ENCODE measurements at regions not wholly inside any gene's neighbourhood (a gene's known extent, or its start where the extent isn't known, plus 50 kb on each side); places are given as distances from the start of the nearest gene placed in this dataset.

DNA sequence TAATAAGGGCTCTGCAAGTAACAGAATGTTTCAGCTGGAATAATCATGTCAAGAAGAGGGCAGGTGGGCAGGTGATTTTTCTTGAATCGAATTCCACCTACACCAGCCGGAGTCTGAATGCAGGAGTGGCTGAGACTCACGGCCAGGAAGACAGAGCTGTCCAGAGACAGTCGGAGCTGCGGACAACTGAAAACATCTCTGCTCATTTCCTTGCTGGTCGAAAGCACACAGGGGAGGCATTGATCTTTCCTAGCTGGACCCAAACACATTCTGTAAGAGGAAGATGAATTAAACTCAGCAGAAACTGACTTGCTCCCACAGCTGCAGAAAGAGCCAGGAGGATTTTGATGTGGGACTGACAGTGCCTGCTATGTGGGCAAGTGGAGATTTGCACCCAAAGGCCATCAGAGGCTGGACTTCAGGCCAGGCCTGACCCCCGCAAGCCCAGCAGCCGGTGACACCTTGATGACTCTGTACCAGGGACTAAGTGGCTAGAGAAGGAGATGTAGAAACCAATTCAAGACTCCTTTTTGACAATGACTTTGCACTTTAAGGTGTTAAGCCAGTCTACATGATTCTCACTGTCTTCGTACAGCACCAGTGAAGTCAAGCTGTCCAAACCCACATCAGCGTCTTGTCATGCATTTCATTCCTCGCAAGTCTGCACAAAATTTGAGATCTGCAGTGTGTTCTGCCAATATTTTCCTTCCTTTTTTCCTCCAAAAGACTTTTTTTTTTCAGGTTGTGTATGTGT lies 169.4 kb downstream of the TEX36 start:
- DNase-seq = no peak

DNA sequence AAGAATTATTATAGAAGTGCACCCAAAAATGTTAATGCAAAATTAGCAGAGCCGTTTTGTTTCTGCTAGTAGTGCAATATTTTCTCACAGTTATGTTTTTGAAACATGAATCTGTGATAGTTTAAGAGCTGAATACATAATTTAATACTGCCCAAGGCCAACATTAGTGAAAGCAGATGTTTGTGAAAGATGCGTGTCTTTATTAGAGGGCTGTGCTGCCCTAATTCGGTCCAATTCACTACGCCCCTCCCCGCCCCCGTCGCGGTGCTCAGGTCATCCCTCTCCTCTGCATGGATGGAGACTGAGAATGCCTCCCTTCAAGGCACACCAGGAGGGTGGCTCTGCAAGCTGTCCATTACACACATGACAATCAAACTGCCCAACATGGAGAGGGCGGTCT lies 172.0 kb downstream of the TEX36 start:
- no peak for DNase-seq

DNA sequence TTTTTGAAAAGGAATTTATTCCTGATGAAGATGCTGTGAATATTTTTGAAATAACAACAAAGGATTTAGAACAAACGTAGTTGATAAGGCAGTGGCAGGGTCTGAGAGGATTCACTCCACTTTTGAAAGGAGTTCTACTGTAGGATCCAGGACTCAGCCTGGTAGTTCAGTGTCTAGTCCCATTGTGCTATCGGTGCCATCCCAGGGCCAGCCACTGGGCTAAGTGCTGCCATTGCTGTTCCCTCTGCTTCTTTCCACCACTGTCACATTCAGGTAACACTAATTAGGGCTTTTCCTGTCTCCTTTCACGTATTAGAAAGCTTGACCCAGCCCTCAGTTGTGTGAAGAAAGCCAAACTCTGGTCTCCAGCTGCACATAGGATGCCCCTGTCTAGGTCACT lies 177.3 kb downstream of the TEX36 start:
- DNase-seq = no peak

DNA sequence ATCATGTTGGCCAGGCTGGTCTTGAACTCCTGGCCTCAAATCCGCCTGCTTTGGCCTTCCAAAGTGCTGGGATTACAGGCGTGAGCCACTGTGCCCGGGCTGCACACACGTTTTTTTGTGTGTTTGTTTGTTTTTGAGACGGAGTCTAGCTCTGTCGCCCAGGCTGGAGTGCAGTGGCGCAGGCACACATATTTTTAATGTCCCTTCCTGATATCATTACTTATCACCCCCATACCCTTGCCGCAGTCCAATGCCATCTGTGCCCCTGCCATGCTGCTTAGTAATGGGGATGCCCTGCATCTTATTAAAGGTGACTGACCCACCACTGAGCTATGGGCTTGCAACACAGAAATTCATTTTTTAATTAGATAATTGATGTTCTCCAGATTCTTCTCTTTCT lies 180.7 kb downstream of the TEX36 start:
- DNase-seq = no peak

DNA sequence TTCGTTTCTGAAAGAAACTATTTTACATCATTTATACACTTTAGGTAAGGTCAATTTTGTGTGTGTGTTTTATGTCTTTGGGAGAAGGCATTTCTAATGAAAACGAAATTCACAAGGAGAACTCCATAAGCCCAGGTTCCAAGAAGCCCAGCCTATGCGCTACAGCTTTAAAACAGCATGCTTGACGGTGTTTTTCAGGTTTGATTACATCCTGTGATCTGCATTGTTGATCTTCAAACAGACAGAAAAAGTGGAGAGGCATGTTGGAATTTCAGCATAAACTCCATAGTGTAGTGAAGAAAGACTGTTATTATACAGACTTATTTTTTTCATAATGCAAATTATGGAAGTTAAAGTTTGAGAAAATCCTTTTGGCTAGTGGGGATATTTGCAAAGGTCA lies 187.6 kb downstream of the TEX36 start:
- no peak for DNase-seq

DNA sequence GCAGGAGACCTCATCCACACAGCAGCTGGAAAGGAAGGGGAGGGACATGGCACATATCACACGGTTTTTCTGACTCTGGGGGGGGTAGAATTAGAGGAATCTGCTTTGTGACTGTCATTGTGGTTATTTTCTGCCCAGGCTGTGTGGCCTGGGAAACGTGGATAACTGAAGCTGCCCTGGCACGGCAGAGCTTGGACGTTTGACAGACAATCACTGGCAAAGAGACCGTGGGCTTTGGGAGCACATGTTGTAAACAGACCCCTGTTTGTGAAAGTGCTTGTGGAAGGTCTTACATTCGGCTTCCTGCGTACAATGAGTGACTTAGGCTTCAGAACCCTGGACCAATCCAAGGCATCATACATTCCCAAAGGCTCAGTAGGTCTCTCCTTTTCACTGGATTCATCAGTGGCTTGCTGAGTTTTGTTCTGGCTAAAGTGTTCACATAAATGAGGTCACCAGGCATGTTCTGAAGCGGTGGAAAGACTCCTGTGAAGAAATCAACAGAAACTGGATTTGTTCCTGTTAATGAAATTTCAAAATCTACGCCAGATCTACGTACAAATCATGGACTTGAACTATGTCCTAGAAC lies 188.2 kb downstream of the TEX36 start:
- no peak for DNase-seq

DNA sequence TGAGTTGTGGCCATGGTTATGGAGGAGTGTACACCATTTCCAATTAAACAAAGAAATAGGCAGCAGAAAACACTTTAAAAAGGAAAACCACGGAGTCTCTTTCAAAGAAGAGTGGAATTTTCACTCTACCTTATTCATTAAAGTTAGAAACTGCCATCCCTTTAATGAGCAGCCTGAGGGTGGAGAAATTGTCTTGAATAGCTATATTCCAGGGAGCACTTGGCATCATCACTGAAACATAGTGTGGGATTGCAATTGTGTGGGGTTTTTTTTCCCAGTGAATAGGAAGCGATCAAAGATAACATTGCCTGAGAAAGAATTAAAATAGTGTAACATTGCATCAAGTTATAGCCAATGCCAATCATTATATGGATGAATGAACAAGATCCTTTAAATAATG lies 191.6 kb downstream of the TEX36 start:
- DNase-seq = no peak

DNA sequence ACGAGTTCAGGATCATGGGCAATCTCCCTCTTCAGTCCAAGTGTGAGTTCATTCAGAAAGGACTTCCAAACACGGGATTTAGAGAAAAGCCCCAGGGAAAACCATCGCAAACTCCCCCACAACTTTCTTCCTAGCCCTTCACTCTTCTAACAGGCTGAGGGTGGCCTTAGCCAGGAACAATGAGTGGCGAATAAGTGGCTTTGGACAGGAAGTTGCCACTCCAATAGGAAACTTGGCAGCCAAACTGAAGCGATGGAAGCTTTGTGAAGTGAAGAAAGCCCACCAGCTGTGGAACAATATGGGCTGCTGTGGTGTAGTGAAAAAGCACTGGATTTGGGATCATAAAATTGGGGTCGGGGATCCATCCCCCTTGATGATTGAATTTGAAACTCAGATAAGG lies 193.2 kb downstream of the TEX36 start:
- DNase-seq = no peak

DNA sequence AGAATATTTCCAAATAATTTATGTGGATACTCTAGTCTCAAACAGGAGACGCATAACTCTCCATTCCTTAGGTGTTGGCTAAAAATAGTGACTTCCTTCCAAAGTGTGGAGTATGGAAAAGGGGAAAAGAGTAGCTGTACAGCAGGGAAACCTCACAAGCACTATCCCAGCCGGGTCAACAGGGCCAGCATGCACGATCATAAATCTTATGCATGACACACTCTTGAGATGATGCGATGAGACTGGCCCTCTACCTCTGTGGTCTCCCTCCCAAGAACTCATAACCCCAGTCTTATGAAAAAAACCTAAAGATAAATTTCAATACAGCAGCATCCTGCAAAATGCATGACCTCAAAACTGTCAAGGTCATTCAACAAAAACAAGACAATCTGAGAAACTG lies 197.3 kb downstream of the TEX36 start:
- DNase-seq = no peak

DNA sequence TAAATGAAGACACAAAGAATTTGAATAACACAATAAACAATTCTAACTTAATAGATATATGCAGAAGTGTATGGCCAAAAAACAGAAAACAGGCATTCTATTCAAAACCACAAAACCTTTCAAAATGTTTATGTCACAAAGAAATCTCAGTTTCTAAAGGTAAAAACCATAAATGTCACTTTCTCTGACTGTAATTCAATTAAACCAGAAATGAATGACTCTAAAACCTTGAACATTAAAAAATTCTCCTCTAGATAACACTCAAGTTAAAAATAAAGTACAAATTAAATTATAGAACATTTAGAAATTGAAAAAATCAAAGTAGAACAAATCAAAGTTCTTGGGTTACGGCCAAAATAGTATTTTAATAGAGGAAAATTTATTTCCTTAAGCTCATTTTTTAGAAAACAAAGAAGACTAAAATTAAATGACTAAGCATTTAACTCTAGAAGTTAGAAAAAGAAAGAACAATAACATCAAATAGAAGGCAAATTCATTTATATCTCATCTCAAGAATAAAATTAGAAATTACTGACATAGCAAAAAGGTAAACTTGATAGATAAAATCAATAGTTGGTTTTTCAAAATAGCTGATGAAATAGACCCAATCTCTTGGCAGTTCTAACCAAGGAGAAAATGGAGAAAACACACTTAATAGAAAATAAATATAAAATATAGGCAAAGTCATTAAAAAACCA lies 198.8 kb downstream of the TEX36 start:
- DNase-seq = no peak

DNA sequence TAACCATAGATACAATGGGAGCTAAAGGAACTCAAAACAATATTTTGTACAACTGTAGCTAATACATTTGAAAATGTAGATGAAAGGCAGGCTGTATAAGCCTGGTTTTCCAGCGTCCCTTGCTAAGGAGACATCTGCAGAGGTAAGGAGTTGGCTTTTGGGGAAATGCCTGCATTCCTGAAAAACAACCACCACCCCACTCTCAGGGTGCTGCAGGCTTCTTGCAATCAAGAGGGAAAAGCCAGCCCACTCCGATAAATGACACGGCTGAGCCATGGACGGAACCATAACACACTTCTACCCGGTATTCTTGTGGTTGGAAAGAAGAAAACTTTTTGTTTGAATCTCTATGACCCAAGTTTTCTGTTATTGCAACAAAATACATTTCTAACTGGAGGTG lies 200.3 kb downstream of the TEX36 start:
- no peak for DNase-seq

DNA sequence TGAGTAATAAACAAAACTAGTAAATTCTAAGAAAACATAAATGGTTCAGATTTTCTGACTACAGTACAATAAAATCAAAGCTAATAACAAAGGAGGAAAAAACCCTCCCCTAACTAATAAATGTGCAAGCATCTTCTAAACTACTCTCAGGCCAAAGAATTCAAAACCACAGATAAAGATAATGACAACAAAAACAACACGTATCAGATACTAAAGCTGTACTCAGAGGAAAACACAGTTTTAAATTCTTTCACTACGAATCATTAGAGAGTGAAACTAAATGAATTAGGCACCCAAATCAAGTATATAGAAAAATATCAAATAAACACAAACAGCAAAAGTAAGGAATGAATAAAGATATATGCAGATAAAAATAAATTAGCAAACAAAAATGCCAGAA lies 200.9 kb downstream of the TEX36 start:
- DNase-seq = no peak

DNA sequence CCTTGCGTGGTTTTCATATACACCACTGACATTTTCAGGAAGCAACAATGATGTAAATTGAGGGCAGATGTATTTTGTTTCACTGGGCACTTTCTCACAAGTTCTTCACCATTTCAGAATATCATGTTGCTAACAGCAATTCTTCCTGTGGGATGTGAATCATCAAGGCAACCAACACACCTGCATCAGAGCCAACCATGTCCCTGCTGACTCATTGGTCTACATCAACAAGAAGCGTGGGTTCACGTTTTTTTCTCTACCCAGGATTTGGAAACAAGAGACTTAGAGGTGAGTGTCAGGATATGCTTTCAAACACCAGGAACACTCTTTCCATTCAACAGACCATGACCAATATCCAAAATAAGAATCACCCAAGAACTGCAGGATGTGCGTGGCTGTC lies 203.9 kb downstream of the TEX36 start:
- no peak for DNase-seq

DNA sequence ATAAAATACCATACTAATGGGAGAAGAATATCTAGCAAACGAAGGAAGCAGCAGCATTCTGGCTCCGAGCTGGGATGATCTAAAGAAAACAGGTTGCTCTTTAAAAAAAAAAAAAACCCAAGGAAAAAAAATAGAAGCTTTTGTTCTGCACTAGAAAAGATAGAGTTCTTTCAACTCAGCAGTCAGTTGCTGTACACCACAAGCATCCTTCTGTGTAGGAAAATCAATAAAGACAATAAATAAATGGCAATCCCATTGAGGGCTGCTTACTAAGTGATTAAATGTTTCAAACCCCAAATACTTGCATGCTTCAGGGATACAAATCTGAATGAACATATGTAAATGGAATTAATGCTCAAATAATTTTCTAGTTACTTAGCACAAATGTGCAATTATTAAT lies 207.1 kb downstream of the TEX36 start:
- DNase-seq = no peak

DNA sequence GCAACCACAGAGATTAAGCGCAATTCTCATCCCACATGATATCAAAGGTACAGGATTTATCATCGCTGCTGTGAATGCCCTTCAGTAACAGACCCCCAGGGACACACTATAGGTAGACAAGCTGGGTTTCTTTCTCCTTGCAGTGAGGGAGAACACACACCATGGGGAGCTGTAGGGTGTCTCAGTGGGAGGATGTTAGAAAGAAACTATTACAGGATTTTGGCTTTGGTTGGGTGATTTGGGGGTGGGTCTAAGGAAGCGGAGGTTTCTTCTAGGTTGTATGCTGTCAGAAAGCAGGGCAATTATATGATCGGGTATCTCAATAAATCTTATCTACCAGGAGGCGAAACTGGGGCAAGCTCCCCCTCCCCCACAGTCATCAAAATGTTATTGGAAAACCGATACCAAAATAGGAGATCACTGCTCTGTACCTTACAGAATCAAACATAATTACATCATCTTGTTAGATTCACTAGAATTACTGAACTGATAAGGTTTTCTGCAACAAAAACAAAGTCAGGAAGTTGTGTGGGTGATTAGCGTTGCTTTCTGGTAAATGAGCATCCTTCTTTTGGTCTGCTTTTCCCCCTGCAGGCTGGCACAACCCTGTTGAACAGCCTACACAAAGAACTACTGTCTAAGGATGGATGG lies 209.7 kb downstream of the TEX36 start:
- DNase-seq = no peak

DNA sequence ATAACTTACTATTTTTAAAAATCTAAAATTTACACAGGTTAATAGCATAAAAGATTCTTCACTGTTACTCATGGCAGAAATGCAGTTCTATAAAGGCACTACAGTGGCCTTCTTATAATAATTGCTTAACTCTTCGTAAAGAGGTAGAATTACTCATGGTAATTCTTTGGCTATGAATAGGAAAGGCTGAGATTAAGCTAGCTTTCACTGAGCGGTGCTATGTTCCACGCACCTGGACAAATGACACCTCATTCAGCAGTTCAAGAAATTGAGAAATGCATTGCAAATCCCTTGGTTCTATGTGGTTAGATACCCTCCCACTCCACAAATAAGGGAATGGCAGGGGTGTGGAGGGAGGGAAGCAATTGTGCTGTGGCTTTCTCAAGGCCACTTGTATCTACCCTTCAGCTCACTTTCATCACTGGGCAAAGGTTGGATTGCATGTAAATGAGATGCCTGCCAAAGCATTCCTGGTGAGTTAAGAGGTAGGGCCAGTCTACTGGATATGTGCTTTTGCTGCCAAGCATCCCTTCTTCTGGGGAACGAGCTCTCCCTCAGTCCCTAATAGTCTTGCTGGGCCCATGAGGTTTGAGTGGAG lies 210.9 kb downstream of the TEX36 start:
- DNase-seq = no peak

DNA sequence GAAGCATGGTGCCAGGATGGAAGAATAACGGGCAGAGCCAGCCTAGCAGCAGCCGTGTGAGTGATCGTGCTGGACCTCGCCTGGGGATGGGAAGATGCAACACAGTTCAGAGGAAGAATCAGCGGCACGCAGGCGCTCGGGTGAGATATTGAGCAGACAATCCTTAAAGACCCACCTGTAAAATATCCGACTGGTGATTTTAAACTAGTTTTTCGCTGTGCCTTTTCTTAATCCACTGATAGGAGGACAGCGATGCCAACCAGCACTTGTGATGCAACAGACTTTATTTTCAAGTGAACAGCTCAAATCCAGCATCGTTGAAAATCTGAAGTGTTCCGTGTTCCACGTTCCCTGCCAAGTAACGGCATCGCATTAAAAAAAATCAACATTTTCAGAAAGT lies 214.7 kb downstream of the TEX36 start:
- no peak for DNase-seq

DNA sequence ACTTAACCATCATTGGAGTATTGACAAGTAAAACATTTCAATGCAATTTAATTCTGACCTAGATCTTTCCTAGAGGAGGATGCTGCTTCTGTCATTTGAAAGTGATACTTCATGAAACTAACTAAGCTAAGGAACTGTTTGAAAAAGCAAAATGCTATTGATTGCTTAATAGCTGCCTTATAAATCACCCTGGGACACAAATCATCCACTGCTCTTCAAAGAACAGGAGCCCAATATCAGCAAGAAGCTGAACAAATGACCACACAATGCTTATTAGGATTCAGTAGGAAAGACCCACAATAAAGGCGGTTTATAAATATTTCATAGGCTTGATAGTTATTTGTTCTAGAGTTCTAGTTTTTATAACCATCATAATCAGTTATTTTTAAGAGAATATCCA lies 216.3 kb downstream of the TEX36 start:
- no peak for DNase-seq

DNA sequence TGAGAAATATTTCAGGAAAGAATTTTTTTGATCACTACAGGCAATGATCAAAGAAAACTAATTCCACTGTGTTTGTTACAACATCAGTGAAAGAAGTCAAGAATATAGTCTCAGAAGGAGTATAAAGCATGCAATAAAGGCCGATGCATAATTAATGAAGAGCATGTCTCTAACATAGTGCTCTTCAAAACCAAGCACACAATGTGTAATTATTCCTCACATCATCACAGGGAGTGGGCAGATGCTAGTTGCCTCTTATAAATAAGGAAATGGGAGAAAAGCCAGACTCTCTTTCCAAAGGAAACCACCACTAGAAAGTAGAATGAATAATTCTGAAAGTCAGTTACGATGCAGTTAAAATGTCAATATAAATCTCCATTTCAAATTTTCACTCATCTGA lies 220.1 kb downstream of the TEX36 start:
- DNase-seq = no peak

DNA sequence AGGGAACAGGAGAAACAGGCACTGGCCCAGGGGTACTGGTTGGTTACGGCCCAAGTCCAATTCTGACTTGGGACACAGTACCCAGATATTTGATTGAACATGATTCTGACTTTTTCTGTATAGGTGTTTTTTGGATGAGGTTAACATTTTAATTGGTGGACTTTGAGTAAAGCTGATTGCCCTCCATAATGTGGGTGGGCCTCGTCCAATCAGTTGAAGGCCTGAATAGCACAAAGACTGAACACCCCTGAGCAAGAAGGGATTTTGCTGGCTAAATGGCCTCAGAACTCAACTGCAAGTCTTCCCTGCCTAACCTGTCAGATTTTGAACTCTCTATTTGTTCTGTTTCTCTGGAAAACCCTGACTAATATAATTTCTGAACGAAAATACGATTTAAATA lies 222.6 kb downstream of the TEX36 start:
- no peak for DNase-seq

DNA sequence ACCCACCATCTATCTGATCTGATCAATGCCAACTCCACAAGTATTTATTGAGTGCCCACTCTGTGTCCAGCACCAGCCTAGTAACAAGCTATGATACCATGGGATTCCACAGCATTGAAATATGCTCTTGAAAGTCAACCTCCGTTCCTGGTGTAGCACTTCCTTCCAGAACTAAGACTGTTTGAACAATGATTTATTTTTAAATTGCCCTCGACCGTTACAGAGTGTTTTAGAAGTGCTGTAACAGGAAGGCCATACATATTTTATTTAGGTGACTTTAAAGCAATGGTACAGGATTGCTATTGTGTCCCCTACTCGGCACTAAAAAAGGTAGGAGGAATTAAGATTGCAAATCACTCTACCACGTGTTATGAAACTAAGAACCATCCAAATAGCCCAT lies 225.6 kb downstream of the TEX36 start:
- DNase-seq = no peak

DNA sequence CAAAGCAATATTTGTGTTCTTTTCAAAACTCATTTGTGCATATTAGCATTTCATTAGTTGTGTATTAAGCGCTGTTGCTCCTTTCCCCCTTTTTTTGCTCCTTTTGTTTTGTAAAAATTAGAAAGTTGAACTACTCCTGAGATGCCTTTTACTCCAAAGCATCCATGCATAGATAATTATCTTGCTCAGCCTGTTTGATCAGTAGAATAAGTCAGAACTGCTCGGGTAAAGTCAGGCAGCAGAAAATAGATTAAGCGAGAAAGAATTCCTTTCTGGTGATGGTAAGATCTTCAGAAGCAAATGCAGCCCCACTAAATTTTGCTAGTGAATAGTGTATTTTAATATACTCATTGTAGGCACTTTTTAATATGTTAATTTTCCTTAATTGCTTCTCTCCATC lies 227.1 kb downstream of the TEX36 start:
- no peak for DNase-seq

DNA sequence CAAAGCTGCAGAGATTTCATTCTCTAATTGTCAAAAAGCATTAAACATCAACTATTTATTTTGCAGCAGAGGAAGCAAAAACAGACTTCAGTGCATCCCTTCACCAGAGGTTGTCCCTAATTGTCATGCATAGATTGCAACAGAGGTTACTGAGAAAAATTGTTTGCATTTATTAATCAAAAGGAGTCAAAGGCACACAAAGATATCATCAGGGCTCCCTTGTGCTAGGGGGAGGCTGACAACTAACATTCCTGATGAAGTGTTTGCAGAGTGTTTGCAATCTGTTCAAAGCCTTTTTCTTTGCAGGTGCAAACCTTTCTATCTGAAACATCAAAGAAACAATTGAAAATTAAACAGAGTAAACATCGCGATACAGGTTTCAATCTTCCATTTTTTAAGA lies 227.5 kb downstream of the TEX36 start:
- DNase-seq = no peak

DNA sequence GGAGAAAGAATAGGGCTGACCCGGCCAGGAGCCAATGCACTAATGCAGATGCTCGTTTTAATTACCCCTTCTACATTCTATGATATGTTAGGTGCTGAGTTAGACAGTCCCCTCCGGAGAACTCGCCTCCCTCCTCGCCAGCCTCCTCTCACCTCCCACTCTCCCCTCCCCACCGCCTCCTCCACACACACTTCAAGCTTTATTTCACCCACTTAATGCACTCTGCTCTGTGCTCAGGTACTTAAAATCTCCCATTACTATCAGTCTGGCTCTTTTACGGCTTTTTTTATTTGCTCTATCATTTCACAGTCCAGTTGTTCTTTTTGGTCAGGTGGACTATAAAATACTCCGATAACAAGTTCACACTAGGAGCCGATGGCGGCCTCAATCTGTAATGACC lies 231.6 kb downstream of the TEX36 start:
- DNase-seq = no peak
